Liver (tissue), 3 donors: ENCODE measurements at regions not wholly inside any gene's neighbourhood (a gene's known extent, or its start where the extent isn't known, plus 50 kb on each side); places are given as distances from the start of the nearest gene placed in this dataset.

Experiments used
- ATF3 ChIP-seq: IDR thresholded peaks from 2 replicates; pipeline ENCODE4 v1.6.1; 2016; ENCODE audit warnings: antibody characterized with exemption
- CTCF ChIP-seq: fragments of 150-350 bp; IDR thresholded peaks from 2 replicates; pipeline ENCODE4 v1.5.1; 2017; ENCODE audit warnings: improper control_type of control experiment, low read depth, low read length; ENCODE audit not compliant: missing input control
- FOXA1 ChIP-seq: IDR thresholded peaks from 2 replicates; pipeline ENCODE4 v1.6.1; 2016; ENCODE audit warnings: antibody characterized with exemption
- HNF4A ChIP-seq, 2 donors: conservative IDR thresholded peaks; 2 replicates each; pipeline ENCODE4 v1.6.1; 2016; ENCODE audit warnings: antibody characterized with exemption in 2 of 2, mild to moderate bottlenecking in 2 of 2
- NR2F2 ChIP-seq: IDR thresholded peaks from 2 replicates; pipeline ENCODE4 v1.6.1; 2016; ENCODE audit warnings: antibody characterized with exemption
- REST ChIP-seq: IDR thresholded peaks from 2 replicates; pipeline ENCODE4 v1.6.1; 2016; ENCODE audit warnings: antibody characterized with exemption, mild to moderate bottlenecking
- SP1 ChIP-seq: IDR thresholded peaks from 2 replicates; pipeline ENCODE4 v1.6.1; 2018; ENCODE audit warnings: antibody characterized with exemption, mild to moderate bottlenecking
- TAF1 ChIP-seq: conservative IDR thresholded peaks from 2 replicates; pipeline ENCODE4 v1.6.1; 2016; ENCODE audit warnings: antibody characterized with exemption, mild to moderate bottlenecking
- ZBTB33 ChIP-seq: IDR thresholded peaks from 2 replicates; pipeline ENCODE4 v1.6.1; 2016; ENCODE audit warnings: antibody characterized with exemption
- donor health status: healthy.
- donor health status: healthy.

GRCh38 chr13:78372581-78372980, 230.8 kb downstream of the POU4F1 start:
- TF ChIP-seq CTCF (no peak), TAF1 (no peak), REST (no peak), NR2F2 (no peak), HNF4A (conservative IDR thresholded peaks at IDR 0.05) (no peak), ZBTB33 (no peak), ATF3 (no peak), SP1 (no peak), FOXA1 (no peak)
